K562 (cell line): ENCODE measurements at regions not wholly inside any gene's neighbourhood (a gene's known extent, or its start where the extent isn't known, plus 50 kb on each side); places are given as distances from the start of the nearest gene placed in this dataset.

ENCODE experiments used
- ATAC-seq: fragments of 200-7000 bp; cut with Tn5 transposase; 3 replicates; pipeline ENCODE4 v1.9.1; 2020; ENCODE audit warnings: moderate library complexity
- BruUV-seq: library from RNA; stranded (reverse); fragments of 400-500 nt; replicated peaks from 2 replicates; lab custom pipeline; 2021; lab: Mats Ljungman, UMichigan
- CTCF ChIA-PET: fragments of 300-600 bp; formaldehyde crosslinking; extraction: SDS; loops from one replicate; lab custom pipeline; 2021; ENCODE audit warnings: low intra/inter-chr PET ratio; lab: Yijun Ruan, JAX
- POLR2A ChIA-PET: fragments of 300-600, 350-650 bp; sonication (Branson Sonifier 250); formaldehyde crosslinking; extraction: SDS; loops from one replicate; lab custom pipeline; 2021; ENCODE audit warnings: antibody characterized with exemption, inconsistent platforms; lab: Yijun Ruan, JAX
- DNase-seq, 4 experiments: peaks; one replicate each; pipeline versions ENCODE4 v3.0.0 to v3.0.0-alpha.2; 2011 to 2018; ENCODE audit warnings: low spot score in 3 of 4, mixed read lengths in 3 of 4; ENCODE audit errors: extremely low read depth in 1 of 4
- FAIRE-seq: peaks from 2 replicates; lab custom pipeline; 2011; peaks lifted over from hg19 to GRCh38; lab: Jason Lieb, UNC
- H2AFZ ChIP-seq: 2 replicates; pipeline ENCODE4 v1.6.0; 2011; ENCODE audit warnings: low read depth, low read length, control low read depth, inconsistent platforms
- H3K27ac ChIP-seq: fragments of 200-600 bp; 3 replicates; pipeline ENCODE4 v1.8.0; 2011; ENCODE audit warnings: low read depth, mild to moderate bottlenecking, control low read depth, inconsistent platforms, low read length, moderate library complexity, mixed read lengths; ENCODE audit errors: extremely low read depth
- H3K27me3 ChIP-seq, 2 experiments: fragments of 300-600 bp in 1 of 2; 2 replicates in 1 of 2; 3 replicates in 1 of 2; pipeline versions ENCODE4 v1.6.0 to v1.8.0; 2011; ENCODE audit warnings: inconsistent platforms in 2 of 2, low read length in 2 of 2, mild to moderate bottlenecking in 1 of 2, mixed read lengths in 1 of 2, moderate library complexity in 1 of 2; ENCODE audit not compliant: control insufficient read depth in 2 of 2, insufficient read depth in 2 of 2
- H3K36me3 ChIP-seq: fragments of 300-600 bp; 3 replicates; pipeline ENCODE4 v1.8.0; 2011; ENCODE audit warnings: mild to moderate bottlenecking, low read length, inconsistent platforms; ENCODE audit not compliant: control insufficient read depth, insufficient read depth
- H3K4me1 ChIP-seq, 2 experiments: fragments of 200-600 bp in 1 of 2; replicated peaks in 1 of 2; 2 replicates in 1 of 2; 3 replicates in 1 of 2; pipeline versions ENCODE4 v1.5.1 to v1.8.0; 2011; ENCODE audit warnings: inconsistent platforms in 2 of 2, low read length in 2 of 2, mild to moderate bottlenecking in 1 of 2, mixed read lengths in 1 of 2, moderate library complexity in 1 of 2; ENCODE audit not compliant: control insufficient read depth in 2 of 2, insufficient read depth in 2 of 2
- H3K4me2 ChIP-seq: 2 replicates; pipeline ENCODE4 v1.6.1; 2011; ENCODE audit warnings: low read length, control low read depth, inconsistent platforms, mixed read lengths; ENCODE audit not compliant: insufficient read depth
- H3K4me3 ChIP-seq: fragments of 200-600 bp; sonication (generic), shearing (Covaris generic); 2 replicates; pipeline ENCODE4 v1.5.1; 2016; ENCODE audit warnings: control low read depth, inconsistent platforms
- H3K79me2 ChIP-seq: fragments of 200-600 bp; 3 replicates; pipeline ENCODE4 v1.8.0; 2011; ENCODE audit warnings: low read length, inconsistent platforms; ENCODE audit not compliant: control insufficient read depth, insufficient read depth
- H3K9ac ChIP-seq, 2 experiments: 2 replicates each; pipeline versions ENCODE4 v1.6.0 to v1.6.1; 2011; ENCODE audit warnings: low read depth in 2 of 2, low read length in 2 of 2, control low read depth in 1 of 2, inconsistent platforms in 1 of 2, mild to moderate bottlenecking in 1 of 2, mixed read lengths in 1 of 2; ENCODE audit not compliant: insufficient read depth in 1 of 2
- H3K9me1 ChIP-seq: one replicate; pipeline ENCODE4 v1.6.0; 2011; ENCODE audit warnings: inconsistent platforms, mild to moderate bottlenecking, low read length, moderate library complexity; ENCODE audit not compliant: control insufficient read depth, insufficient read depth
- H3K9me3 ChIP-seq: replicated peaks from 2 replicates; pipeline ENCODE4 v1.5.1; 2011; ENCODE audit warnings: low read depth, low read length, inconsistent platforms; ENCODE audit not compliant: control insufficient read depth, insufficient read depth
- H4K20me1 ChIP-seq: replicated peaks from 2 replicates; pipeline ENCODE4 v1.6.1; 2011; ENCODE audit warnings: low read length, inconsistent platforms, mixed read lengths; ENCODE audit not compliant: control insufficient read depth, insufficient read depth
- CHD1 ChIP-seq: fragments of 200-600 bp; sonication (generic); IDR thresholded peaks from one replicate; pipeline ENCODE4 v1.6.1; 2012; ENCODE audit warnings: mild to moderate bottlenecking, moderate library complexity, low read length, inconsistent platforms
- CLOCK ChIP-seq: fragments of 250-450 bp; sonication (Bioruptor Pico); IDR thresholded peaks from 2 replicates; pipeline ENCODE4 v1.4.0; 2020; ENCODE audit warnings: mild to moderate bottlenecking, moderate library complexity, borderline replicate concordance
- DNMT1 ChIP-seq: fragments of 450-650 bp; IDR thresholded peaks from 2 replicates; pipeline ENCODE4 v1.6.1; 2016; ENCODE audit warnings: antibody characterized with exemption, mild to moderate bottlenecking
- HCFC1 ChIP-seq: IDR thresholded peaks from 2 replicates; pipeline ENCODE4 v1.6.1; 2012; ENCODE audit warnings: low read depth, low read length, improper control_type of control experiment
- HMBOX1 ChIP-seq: sonication (generic); IDR thresholded peaks from 2 replicates; pipeline ENCODE4 v1.6.1; 2016
- IFI16 ChIP-seq: fragments of 250-450 bp; sonication (Bioruptor Pico); IDR thresholded peaks from 2 replicates; pipeline ENCODE4 v2.1.2; 2022; ENCODE audit warnings: mild to moderate bottlenecking, inconsistent platforms
- KAT7 ChIP-seq: sonication (generic); formaldehyde crosslinking; IDR thresholded peaks from 2 replicates; pipeline ENCODE4 v1.8.0; 2022; ENCODE audit warnings: missing genetic modification reagents, mild to moderate bottlenecking, borderline replicate concordance
- L3MBTL2 ChIP-seq: fragments of 450-650 bp; IDR thresholded peaks from 2 replicates; pipeline ENCODE4 v1.6.1; 2016; ENCODE audit warnings: mild to moderate bottlenecking, moderate library complexity
- MXI1 ChIP-seq: IDR thresholded peaks from 2 replicates; pipeline ENCODE4 v1.6.1; 2011; ENCODE audit warnings: low read depth, mild to moderate bottlenecking, improper control_type of control experiment, low read length
- TAF15 ChIP-seq: fragments of 200-400 bp; formaldehyde crosslinking; IDR thresholded peaks from 2 replicates; pipeline ENCODE4 v1.6.1; 2017; ENCODE audit warnings: mild to moderate bottlenecking, low read depth, low read length, moderate library complexity
- TEAD1 ChIP-seq, 2 experiments: fragments of 450-650 bp in 1 of 2; sonication (generic) in 1 of 2; formaldehyde crosslinking; IDR thresholded peaks; 2 replicates each; pipeline versions ENCODE4 v1.4.0 to v1.8.0; 2020 to 2022; ENCODE audit warnings: mild to moderate bottlenecking in 2 of 2, missing genetic modification reagents in 1 of 2
- ZBTB7A ChIP-seq: IDR thresholded peaks from 2 replicates; pipeline ENCODE4 v1.6.1; 2011; ENCODE audit warnings: low read depth, mild to moderate bottlenecking, low read length, moderate library complexity, borderline replicate concordance; ENCODE audit not compliant: control insufficient read depth
- ZNF146 ChIP-seq: IDR thresholded peaks from one replicate; pipeline ENCODE4 v1.6.1; 2018; ENCODE audit warnings: missing compliant biosample characterization; ENCODE audit not compliant: unreplicated experiment
- ZNF165 ChIP-seq: fragments of 250-450 bp; sonication (Bioruptor Pico); IDR thresholded peaks from 2 replicates; pipeline ENCODE4 v1.4.0; 2020; ENCODE audit warnings: borderline replicate concordance
- ZNF224 ChIP-seq: sonication (generic); formaldehyde crosslinking; IDR thresholded peaks from 2 replicates; pipeline ENCODE4 v1.8.0; 2022; ENCODE audit warnings: mild to moderate bottlenecking, missing genetic modification reagents
- ZNF589 ChIP-seq: fragments of 200-800 bp; sonication (Bioruptor generic); IDR thresholded peaks from 2 replicates; pipeline ENCODE4 v1.6.1; 2016; ENCODE audit warnings: low read depth, missing genetic modification characterization, missing compliant biosample characterization
- ZSCAN29 ChIP-seq: fragments of 450-650 bp; IDR thresholded peaks from 2 replicates; pipeline ENCODE4 v1.6.1; 2017
- WGBS: fragments of 100-300 bp; shearing (Covaris generic); methylation state at CpG from one replicate; pipeline ENCODE4 v1.1.6; 2016; ENCODE audit warnings: low coverage, mixed read lengths; ENCODE audit not compliant: insufficient coverage; ENCODE audit errors: missing lambda C conversion rate; 5-methylcytosine and 5-hydroxymethylcytosine counted together
- in situ Hi-C: fragments of 300-500 bp; cut with MboI; formaldehyde crosslinking; loops from 4 replicates; pipeline ENCODE4 v1.15.0; 2018; ENCODE audit warnings: inconsistent platforms, mixed read lengths
- intact Hi-C: fragments of 100-400 bp; cut with micrococcal nuclease; formaldehyde crosslinking; loops from 2 replicates; pipeline ENCODE4 v1.14.2; 2022

GRCh38 chr5:167752936-167753335 is 538.5 kb upstream of the WWC1 start:
- ATAC-seq (no peak), FAIRE-seq (no peak), DNase-seq (no peak)
- ChIA-PET POLR2A (interaction anchor here (0.8 kb wide), 1 partner anchor 26 kb away, joined by 4 read pairs; no protein-coding TSS in a partner anchor), CTCF (no interaction called here)
- no peaks in the 10 kb centered on the region for H3K4me1 ChIP-seq
- H3K9me3 ChIP-seq: no peaks in the 10 kb centered on the region
- in situ Hi-C loops (no loop called here), intact Hi-C loops (no loop called here)
- no peak overlapping the region for H3K27ac ChIP-seq
- no peaks in the 10 kb centered on the region for H4K20me1 ChIP-seq
- H3K4me2 ChIP-seq: no peak overlapping the region
- no peak overlapping the region for H3K9ac ChIP-seq
- WGBS: 0% methylated on average over 4 of the region's 4 CpGs
- H3K9me1 ChIP-seq: no peaks in the 10 kb centered on the region
- no TSS peak for BruUV-seq
- no peaks in the 10 kb centered on the region for H3K79me2 ChIP-seq
- no peak for TF ChIP-seq CHD1
- TF ChIP-seq DNMT1: no peak
- no peak for TF ChIP-seq IFI16 (CRISPR knock-in tag)
- TF ChIP-seq ZNF589 (CRISPR knock-in tag): no peak
- TF ChIP-seq MXI1: no peak
- TF ChIP-seq L3MBTL2: no peak
- TF ChIP-seq KAT7: no peak
- no peak for TF ChIP-seq ZNF146 (CRISPR knock-in tag)
- no peak for TF ChIP-seq CLOCK (CRISPR knock-in tag)
- no peak for TF ChIP-seq ZBTB7A
- no peak for TF ChIP-seq HCFC1
- no peak for TF ChIP-seq ZNF224 (CRISPR knock-in tag)
- TF ChIP-seq ZNF165: no peak
- no peak for TF ChIP-seq HMBOX1
- TF ChIP-seq TEAD1 (CRISPR knock-in tag; IDR thresholded peaks at IDR 0.05): no peak
- TF ChIP-seq ZSCAN29: no peak
- no peak for TF ChIP-seq TAF15
- H3K4me3 ChIP-seq: no peak overlapping the region
- H3K27me3 ChIP-seq: no peaks in the 10 kb centered on the region
- H3K36me3 ChIP-seq: no peaks in the 10 kb centered on the region
- H2AFZ ChIP-seq: no peak overlapping the region
